GM23338 (cell line): ENCODE measurements at regions not wholly inside any gene's neighbourhood (a gene's known extent, or its start where the extent isn't known, plus 50 kb on each side); places are given as distances from the start of the nearest gene placed in this dataset.

Experiments
- ATAC-seq: fragments of 200-7000 bp; cut with Tn5 transposase; 3 replicates; pipeline ENCODE4 v1.9.1; 2020
- DNase-seq: peaks from one replicate; pipeline ENCODE4 v3.0.0-alpha.2; 2015; ENCODE audit warnings: low spot score
- H2AFZ ChIP-seq: fragments of 200-600 bp; sonication (generic); 2 replicates; pipeline ENCODE4 v1.8.0; 2016; ENCODE audit warnings: antibody characterized with exemption, mild to moderate bottlenecking, moderate library complexity
- H3F3A ChIP-seq: fragments of 200-600 bp; sonication (generic); replicated peaks from 2 replicates; pipeline ENCODE4 v1.8.0; 2017; ENCODE audit warnings: antibody characterized with exemption, mixed run types, low read depth
- H3K27ac ChIP-seq: fragments of 200-600 bp; sonication (generic); 2 replicates; pipeline ENCODE4 v1.6.1; 2016; ENCODE audit warnings: low read depth
- H3K27me3 ChIP-seq: fragments of 200-600 bp; sonication (generic); 2 replicates; pipeline ENCODE4 v1.8.0; 2016; ENCODE audit warnings: mild to moderate bottlenecking, mixed run types, moderate library complexity; ENCODE audit not compliant: insufficient read depth
- H3K36me3 ChIP-seq: fragments of 200-600 bp; sonication (generic); 2 replicates; pipeline ENCODE4 v1.8.0; 2016; ENCODE audit warnings: mild to moderate bottlenecking; ENCODE audit not compliant: insufficient read depth
- H3K4me1 ChIP-seq: fragments of 200-600 bp; sonication (generic); 2 replicates; pipeline ENCODE4 v1.8.0; 2016; ENCODE audit warnings: mild to moderate bottlenecking, moderate library complexity; ENCODE audit not compliant: insufficient read depth
- H3K4me2 ChIP-seq: fragments of 200-600 bp; sonication (generic); 2 replicates; pipeline ENCODE4 v1.7.1; 2017; ENCODE audit warnings: mixed run types
- H3K4me3 ChIP-seq: fragments of 200-600 bp; sonication (generic); 2 replicates; pipeline ENCODE4 v1.6.1; 2016; ENCODE audit warnings: mixed run types
- H3K79me2 ChIP-seq: fragments of 200-600 bp; sonication (generic); replicated peaks from 2 replicates; pipeline ENCODE4 v1.8.0; 2017; ENCODE audit warnings: mild to moderate bottlenecking; ENCODE audit not compliant: insufficient read depth
- H3K9me2 ChIP-seq: fragments of 200-600 bp; sonication (generic); 2 replicates; pipeline ENCODE4 v1.8.0; 2017; ENCODE audit not compliant: insufficient read depth
- H4K20me1 ChIP-seq: fragments of 200-600 bp; sonication (generic); replicated peaks from 2 replicates; pipeline ENCODE4 v1.8.0; 2017; ENCODE audit warnings: mild to moderate bottlenecking; ENCODE audit not compliant: insufficient read depth
- H3K27ac Mint-ChIP-seq: 2 replicates; pipeline ENCODE4 v1.8.0; 2020; ENCODE audit warnings: inconsistent platforms, mild to moderate bottlenecking, moderate library complexity, mixed read lengths
- H3K27me3 Mint-ChIP-seq: 3 replicates; pipeline ENCODE4 v1.8.0; 2022; ENCODE audit warnings: low read depth, mild to moderate bottlenecking, moderate library complexity, mixed read lengths, inconsistent platforms; ENCODE audit not compliant: insufficient read depth, poor library complexity
- H3K36me3 Mint-ChIP-seq: 3 replicates; pipeline ENCODE4 v1.8.0; 2021; ENCODE audit warnings: low read depth, mild to moderate bottlenecking, inconsistent platforms, moderate library complexity, mixed read lengths
- H3K4me1 Mint-ChIP-seq: 3 replicates; pipeline ENCODE4 v1.8.0; 2020; ENCODE audit warnings: mild to moderate bottlenecking, inconsistent platforms, mixed read lengths
- H3K4me3 Mint-ChIP-seq: 3 replicates; pipeline ENCODE4 v1.8.0; 2021; ENCODE audit warnings: moderate library complexity, mild to moderate bottlenecking, inconsistent platforms, mixed read lengths
- H3K9me3 Mint-ChIP-seq: 3 replicates; pipeline ENCODE4 v1.8.0; 2020; ENCODE audit warnings: moderate library complexity, mild to moderate bottlenecking, inconsistent platforms, mixed read lengths
- CREB1 ChIP-seq: fragments of 250-450 bp; sonication (Bioruptor Pico); IDR thresholded peaks from 2 replicates; pipeline ENCODE4 v1.5.0; 2020; ENCODE audit warnings: low read depth, mild to moderate bottlenecking, moderate library complexity
- CTCF ChIP-seq, 2 experiments: fragments of 200-600 bp in 1 of 2; sonication (generic) in 1 of 2; conservative IDR thresholded peaks; 2 replicates each; pipeline versions ENCODE4 v1.5.1 to v1.6.1; 2016 to 2017; ENCODE audit warnings: antibody characterized with exemption in 2 of 2, low read depth in 2 of 2, mild to moderate bottlenecking in 2 of 2, moderate library complexity in 1 of 2
- ETS1 ChIP-seq: IDR thresholded peaks from 2 replicates; pipeline ENCODE4 v1.6.1; 2016; ENCODE audit warnings: antibody characterized with exemption
- EZH2 ChIP-seq: fragments of 200-600 bp; sonication (generic); IDR thresholded peaks from one replicate; pipeline ENCODE4 v1.8.0; 2017; ENCODE audit warnings: antibody characterized with exemption, mild to moderate bottlenecking, low read depth; ENCODE audit not compliant: unreplicated experiment
- EZH2phosphoT487 ChIP-seq: fragments of 200-600 bp; sonication (generic); IDR thresholded peaks from one replicate; pipeline ENCODE4 v1.8.1; 2018; ENCODE audit warnings: antibody characterized with exemption; ENCODE audit not compliant: unreplicated experiment
- JUNB ChIP-seq: IDR thresholded peaks from one replicate; pipeline ENCODE4 v1.6.1; 2016; ENCODE audit warnings: antibody characterized with exemption; ENCODE audit not compliant: unreplicated experiment
- NANOG ChIP-seq: IDR thresholded peaks from 2 replicates; pipeline ENCODE4 v1.6.1; 2016; ENCODE audit warnings: antibody characterized with exemption, borderline replicate concordance
- POLR2AphosphoS5 ChIP-seq: IDR thresholded peaks from 2 replicates; pipeline ENCODE4 v1.6.1; 2016; ENCODE audit warnings: antibody characterized with exemption, low read depth
- REST ChIP-seq: IDR thresholded peaks from one replicate; pipeline ENCODE4 v1.6.1; 2018; ENCODE audit warnings: antibody characterized with exemption; ENCODE audit not compliant: unreplicated experiment
- STAT1 ChIP-seq: IDR thresholded peaks from one replicate; pipeline ENCODE4 v1.6.1; 2016; ENCODE audit warnings: antibody characterized with exemption; ENCODE audit not compliant: unreplicated experiment
- ZNF114 ChIP-seq: fragments of 250-450 bp; sonication (Bioruptor Pico); IDR thresholded peaks from 2 replicates; pipeline ENCODE4 v1.5.0; 2020; ENCODE audit warnings: mild to moderate bottlenecking, moderate library complexity
- ZNF331 ChIP-seq: fragments of 250-450 bp; sonication (Bioruptor Pico); IDR thresholded peaks from 2 replicates; pipeline ENCODE4 v1.5.0; 2020; ENCODE audit warnings: low read depth, mild to moderate bottlenecking, moderate library complexity
- ZNF462 ChIP-seq: fragments of 250-450 bp; sonication (Bioruptor Pico); IDR thresholded peaks from 2 replicates; pipeline ENCODE4 v1.5.0; 2020; ENCODE audit warnings: mild to moderate bottlenecking, moderate library complexity

- H3K27ac Mint-ChIP-seq = no peak overlapping the region
- no peaks in the 10 kb centered on the region for H3K36me3 ChIP-seq
- ATAC-seq = no peak
- no peaks in the 10 kb centered on the region for H3K36me3 Mint-ChIP-seq
- H3K27me3 Mint-ChIP-seq = peaks cover 3% of the 10 kb centered on the region
- 0 out of 2 replicates have a peak overlapping the region, but pooled peaks have one; percentile 21 for H2AFZ ChIP-seq
- no peaks in the 10 kb centered on the region for H3F3A ChIP-seq
- H3K4me3 ChIP-seq = no peak overlapping the region
- TF ChIP-seq EZH2phosphoT487 (no peak), ZNF462 (CRISPR knock-in tag) (no peak), REST (no peak), NANOG (no peak), STAT1 (no peak), POLR2AphosphoS5 (no peak), ZNF331 (CRISPR knock-in tag) (no peak), CTCF (conservative IDR thresholded peaks at IDR 0.05; ENCODE audit: low read depth in 2 of 2) (no peak), EZH2 (no peak), CREB1 (CRISPR knock-in tag) (no peak), ETS1 (no peak), ZNF114 (CRISPR knock-in tag) (no peak), JUNB (no peak)
- no peaks in the 10 kb centered on the region; the same call in 1 of the 2 replicates for H3K4me1 ChIP-seq
- no peaks in the 10 kb centered on the region for H3K79me2 ChIP-seq
- H3K4me2 ChIP-seq = no peak overlapping the region
- no peak for DNase-seq
- peaks cover 50% of the 10 kb centered on the region for H3K9me3 Mint-ChIP-seq
- no peak overlapping the region for H3K4me3 Mint-ChIP-seq
- no peaks in the 10 kb centered on the region for H3K9me2 ChIP-seq
- no peaks in the 10 kb centered on the region for H4K20me1 ChIP-seq
- H3K27ac ChIP-seq = no peak overlapping the region
- H3K4me1 Mint-ChIP-seq = peaks cover 6% of the 10 kb centered on the region; the same call in 1 of the 3 replicates
- no peaks in the 10 kb centered on the region for H3K27me3 ChIP-seq
Measured at GRCh38 chr15:46413799-46414198, 779.0 kb downstream of the SQOR start.
